HG03025 (cell line): ENCODE measurements at regions not wholly inside any gene's neighbourhood (a gene's known extent, or its start where the extent isn't known, plus 50 kb on each side); places are given as distances from the start of the nearest gene placed in this dataset.

ENCODE experiments used
- ATAC-seq: cut with Tn5 transposase; IDR thresholded peaks from one replicate; pipeline ENCODE4 v1.9.1; 2021; ENCODE audit warnings: mild to moderate bottlenecking, moderate library complexity; ENCODE audit not compliant: unreplicated experiment, low FRiP score

DNA sequence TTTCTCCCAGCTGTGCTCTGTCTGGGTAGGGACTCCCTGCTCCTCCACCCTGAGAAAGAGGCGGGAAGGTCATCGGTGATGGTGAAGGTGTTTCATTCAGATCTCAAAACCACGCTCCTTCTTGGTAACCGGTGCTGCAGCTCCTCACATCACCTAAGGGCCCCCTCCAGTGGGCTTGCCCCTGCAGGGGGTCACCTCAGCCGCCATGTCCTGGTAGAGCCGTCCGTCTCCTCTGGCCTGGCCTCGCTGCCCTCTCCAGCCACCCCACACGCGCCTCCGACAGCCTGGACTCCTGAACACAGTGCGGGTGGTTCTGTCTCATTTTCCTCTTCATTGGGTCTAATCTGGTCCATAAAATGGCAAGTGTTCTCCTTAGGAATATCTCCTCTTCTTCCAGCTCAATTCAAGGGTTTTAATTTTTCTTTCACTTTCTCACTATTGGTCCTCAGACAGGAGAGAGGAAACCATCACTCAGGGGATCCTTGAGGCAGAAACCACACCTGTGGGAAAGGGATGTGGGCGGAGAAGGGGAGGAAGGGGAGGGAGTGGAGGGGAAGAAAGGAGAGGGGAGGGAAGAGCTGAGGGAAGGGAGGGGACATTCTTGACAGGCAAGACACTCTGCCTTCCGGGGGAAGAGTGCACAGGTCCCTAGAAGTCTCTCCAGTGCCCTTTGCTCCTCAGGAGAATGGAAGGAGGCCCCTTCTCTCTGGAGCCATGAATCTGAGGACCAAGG is 1338.4 kb downstream of the TBC1D22A start:
- no peak for ATAC-seq

DNA sequence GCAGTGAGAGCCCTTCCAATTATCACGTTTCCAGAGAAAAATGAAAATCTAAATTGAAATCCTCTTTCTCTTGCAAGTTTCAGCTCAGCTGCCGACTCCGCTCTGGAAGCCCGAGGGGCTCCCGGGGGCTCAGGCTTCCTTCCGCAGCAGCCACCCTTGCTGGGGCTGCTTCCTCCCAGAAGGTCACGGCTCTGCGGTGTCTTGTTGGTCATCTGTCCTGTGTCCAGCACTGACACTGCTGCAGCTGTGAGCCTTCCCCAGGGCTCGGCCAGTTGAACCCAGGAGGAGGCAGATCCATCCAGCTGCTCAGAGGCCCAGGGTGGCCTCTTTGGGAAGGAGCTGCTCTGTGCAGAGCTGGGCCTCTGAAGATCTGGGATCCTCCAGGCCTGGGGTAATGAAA is 1337.2 kb downstream of the TBC1D22A start:
- no peak for ATAC-seq

DNA sequence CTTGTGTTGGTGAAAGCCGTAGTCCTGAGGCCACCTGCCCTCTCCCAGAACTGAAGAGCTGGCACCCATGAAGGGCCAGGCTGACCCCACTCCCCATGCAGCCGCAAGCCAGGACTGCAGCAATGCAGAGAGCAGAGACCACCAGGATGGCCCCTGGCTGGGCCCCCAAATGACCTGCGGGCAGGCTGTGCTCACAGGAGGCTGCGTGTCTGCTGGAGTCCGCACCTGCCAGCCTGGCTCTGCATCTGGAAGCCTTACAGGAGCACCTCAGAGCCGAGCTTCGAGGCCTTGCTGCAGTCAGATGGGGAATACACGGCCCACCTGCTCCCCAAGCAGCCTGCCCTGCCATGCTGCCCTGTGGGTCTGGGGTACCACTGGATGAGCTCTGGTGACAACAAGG is 1336.8 kb downstream of the TBC1D22A start:
- ATAC-seq = no peak

DNA sequence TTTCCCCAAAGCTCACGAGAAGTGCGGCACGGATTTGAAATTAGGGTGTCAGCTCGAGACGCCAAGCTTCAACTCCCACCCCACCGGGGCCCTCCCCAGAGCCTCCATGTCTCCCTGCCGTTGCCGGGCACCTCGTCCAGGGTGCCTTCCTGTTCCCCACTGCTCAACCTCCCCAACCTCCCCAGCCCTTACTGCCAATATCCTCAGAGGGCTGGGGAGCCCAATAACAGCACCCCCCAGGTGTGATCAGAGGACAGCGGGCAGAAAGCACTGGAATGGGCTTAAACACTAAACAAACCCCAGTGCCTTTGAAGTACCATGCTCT is 1336.4 kb downstream of the TBC1D22A start:
- ATAC-seq = no peak

DNA sequence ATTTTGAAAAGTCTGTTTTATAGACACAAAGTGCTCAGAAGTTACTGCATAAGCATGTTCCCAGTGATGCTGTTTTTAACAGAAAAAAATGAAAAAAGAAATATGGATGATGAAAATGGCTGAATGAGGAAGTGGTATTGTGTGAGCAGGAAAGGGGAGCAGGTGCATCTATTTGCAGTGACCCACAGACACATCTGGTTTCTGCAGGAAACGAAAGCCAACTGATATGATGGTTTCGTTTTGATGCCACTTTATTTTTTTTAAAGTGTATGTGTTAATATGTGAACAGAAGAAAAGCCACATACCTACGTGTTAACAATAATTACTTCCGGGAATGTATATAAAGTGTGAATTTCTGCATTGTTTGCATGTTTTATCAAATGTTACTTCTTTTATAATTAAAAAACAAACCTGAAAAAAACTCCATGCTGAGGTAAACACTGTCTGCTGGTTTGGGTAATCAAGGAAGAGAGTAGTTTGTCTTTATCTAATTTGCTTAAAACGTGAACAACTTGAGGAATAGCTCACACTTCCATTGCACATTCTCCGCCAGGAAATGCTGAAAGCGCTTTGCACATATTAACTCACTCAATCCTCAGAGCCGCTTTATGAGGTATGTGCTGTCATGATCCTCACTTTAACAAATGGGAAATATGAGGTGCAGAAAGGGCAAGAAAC is 1335.9 kb downstream of the TBC1D22A start:
- ATAC-seq = no peak

DNA sequence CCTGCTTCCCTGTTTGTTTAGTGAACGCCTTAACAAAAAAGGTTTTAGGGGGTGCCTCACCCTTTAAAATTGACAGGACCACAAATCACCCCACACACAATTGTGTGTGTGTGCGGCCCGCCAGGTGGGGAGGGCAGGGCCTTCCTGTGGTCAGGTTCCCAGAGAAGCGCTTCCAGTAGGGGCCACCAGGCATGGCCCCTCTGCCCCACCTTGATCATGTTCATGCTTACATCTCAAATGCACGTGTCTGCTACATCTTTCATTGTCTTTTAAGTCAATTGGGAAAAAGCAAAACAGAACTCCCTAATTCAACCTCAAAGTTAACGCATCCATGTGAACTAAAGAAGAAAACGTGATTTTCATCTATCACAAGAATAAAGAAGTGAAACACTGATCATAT is 1335.3 kb downstream of the TBC1D22A start:
- ATAC-seq = no peak

DNA sequence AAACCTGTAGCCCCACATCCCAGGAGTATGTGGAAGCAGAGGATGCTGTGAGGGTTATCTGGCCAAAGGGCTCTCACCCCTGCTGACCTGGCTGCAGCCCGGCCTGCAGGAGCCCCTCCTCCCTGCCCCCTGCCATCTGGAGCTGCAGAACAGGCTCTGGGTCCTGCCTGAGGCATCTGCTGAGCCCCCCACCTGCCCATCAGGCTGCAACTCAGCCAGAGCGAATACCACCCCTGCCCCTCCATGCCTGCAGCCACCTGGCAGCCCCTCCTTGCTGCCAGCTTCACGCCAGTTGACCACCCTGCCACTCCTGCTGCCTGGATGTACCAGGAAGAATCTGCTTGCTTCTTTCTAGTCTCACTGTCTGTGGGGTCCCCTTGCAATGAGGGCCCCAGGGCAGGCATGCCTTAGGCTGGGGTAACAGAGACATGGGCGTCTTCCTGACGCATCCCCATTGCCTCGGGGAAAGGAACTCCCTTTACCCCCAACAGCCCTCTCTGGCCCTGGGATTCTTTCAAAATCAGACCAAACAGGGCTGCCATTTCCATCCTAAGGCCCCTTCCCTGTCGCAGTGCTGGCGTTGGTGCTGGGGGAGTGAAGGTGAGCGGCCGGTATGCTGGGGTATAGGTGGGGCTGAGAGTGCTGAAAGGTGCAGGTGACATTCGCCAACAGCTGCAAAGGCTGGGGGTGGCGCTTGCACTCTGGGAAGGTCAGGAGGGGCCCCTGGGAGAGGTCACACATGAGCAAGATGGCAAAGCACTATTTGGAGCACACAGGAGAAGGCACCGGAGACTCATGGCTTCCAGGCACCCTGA is 1334.6 kb downstream of the TBC1D22A start:
- no peak for ATAC-seq

DNA sequence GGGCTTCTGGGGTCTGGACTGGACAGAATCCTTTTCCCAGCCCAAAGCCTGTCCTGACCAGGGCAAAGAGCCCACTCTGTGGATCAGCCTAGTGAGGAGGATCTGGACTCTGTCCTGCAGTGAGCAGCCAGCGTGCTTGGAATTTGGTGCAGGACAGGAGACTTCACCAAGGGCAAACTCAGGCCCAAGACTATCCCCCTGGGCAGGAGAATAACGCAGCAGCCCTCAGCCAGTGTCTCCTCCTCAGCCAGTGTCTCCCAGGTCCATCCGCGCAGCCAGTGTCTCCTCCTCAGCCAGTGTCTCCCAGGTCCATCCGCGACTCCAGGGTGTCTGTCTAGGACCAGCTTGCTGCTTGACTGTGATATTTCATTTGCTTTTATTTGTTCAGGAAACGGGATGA is 1334.0 kb downstream of the TBC1D22A start:
- no peak for ATAC-seq

DNA sequence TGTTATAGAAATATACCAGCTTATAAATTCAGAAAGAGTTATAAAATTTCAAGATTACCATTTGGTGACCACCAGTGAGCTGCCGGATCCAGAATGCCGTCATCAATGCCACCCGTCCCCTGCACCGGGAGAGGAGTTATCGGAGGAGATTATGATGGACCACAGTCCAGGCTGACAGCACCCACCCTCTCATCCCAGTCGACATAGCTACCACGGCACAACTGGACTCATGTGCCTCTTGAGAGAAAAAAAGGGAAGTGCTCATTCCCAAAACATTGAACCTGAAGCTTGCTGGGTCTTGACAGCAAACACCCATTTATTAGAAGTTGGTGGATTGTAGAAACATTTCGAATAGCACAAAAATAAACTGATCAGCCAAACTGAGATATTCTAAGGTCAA is 1331.5 kb downstream of the TBC1D22A start:
- ATAC-seq = no peak

DNA sequence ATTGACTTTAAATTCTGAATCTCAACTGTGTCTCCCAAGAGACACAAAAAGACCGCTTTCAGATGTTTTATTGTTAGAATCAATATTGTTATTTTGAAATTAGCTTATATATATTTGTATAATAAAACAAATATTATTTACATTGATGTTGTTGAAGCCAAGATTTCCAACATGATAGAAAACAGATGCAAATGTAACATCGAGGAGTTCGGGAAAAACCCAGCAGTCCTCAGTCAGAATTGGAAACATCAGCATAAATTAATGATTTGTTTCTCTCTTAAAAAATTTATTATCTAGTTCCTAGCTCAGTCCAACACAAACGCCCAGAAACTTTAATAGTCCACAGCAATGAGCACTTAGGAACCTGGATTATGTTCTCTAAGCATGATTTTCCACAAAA is 1330.4 kb downstream of the TBC1D22A start:
- ATAC-seq = no peak

DNA sequence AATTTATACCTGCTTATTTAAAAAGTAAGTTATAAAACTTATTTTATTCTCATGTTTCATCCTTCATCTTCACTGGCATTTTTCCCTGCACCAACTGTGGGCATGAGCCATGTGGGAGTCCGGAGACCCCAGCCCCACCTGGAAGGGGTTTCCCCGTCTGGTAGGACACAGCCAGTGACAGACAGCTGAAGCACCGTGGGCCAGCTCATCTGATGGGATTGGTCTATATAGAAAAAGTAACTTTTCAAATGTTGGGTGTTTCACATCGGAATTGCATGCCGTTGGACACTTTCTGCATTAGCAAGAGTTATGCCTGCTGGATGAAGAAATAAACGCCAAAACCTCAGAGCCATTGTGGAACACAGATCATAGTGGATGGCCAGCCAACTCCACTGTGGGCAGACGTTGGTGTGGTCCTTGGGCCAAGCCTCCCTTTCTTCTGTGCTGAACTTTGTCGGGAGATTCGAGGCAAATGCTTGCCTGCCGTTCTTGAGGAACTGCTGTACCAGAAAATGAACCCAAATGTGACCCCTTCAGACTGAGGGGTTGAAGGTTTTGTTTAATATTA is 1329.3 kb downstream of the TBC1D22A start:
- ATAC-seq = no peak

DNA sequence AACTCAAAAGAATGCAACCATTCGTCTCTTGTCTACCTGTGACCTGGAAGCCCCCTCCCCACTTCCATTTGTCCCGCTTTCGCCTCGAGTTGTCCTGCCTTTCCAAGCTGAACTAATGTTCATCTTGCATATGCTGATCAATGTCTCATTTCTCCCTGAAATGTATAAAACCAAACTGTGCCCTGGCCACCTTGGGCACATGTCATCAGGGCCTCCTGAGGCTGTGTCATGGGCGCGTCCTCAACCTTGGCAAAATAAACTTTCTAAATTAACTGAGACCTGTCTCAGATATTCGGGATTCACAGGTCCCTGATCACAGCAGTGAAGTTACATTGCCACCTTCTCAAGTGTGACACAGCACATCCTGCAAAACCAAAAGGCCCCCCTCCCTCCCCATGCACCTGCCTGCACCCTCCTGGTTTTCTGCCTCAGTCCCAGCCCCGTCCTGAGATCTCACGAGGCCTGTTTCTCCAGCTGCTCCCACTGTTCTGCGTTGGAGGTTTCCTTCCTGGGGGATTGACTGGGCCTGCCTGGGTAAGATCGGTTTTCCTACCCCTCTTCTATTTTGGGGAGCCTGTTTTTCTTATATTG is 1328.7 kb downstream of the TBC1D22A start:
- ATAC-seq = no peak

DNA sequence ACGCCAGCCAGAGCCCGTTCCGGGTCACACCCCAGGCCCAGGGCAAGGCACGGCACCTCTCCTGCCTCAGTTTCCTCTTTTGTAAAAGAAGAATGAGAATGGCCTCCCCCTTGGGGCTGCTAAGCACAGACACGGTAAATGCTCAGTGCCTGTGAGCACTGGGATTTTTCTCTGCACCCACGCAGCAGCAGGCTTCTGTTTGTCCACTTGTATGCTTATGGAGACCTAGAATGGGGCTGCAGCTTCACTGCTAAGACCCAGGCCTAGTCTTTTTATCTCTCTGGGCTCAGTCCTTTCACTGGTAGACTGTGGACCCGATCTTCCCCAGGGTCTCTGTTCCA is 1327.9 kb downstream of the TBC1D22A start:
- no peak for ATAC-seq

DNA sequence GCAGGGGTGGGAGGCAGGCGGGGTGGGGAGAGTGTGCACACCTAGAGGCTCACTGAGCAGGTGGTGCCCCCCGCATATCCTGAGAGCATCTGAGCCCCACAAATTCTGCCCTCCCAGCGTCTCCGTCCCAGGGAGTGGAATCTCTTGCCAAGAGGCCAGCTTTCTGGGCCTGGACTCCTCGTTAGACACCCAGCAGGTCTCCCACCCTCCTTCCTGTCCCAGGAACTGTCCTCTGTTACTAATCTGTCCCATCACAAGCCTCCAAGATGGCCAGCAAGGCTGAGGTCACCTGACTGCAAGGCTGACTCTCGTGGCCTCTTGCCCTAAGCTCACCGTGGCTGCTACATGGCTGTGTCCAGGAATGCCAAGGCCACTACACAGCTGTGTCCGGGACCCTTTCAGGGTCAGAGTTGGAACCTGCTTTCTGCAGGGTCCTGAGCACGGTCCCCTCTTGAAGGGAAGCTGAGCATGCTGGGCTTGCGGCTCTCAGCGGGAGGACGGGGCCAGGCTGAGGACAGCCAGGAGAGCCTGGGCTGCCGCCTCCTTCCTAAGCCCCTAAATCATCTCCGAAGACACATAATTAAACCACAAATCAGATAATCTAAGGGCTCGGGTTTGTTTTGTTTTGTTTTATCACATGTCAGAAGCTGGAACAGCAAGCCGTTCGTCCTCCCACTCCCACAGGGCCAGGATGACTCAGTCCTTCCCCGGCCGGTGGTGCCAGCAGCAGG is 1327.3 kb downstream of the TBC1D22A start:
- no peak for ATAC-seq

DNA sequence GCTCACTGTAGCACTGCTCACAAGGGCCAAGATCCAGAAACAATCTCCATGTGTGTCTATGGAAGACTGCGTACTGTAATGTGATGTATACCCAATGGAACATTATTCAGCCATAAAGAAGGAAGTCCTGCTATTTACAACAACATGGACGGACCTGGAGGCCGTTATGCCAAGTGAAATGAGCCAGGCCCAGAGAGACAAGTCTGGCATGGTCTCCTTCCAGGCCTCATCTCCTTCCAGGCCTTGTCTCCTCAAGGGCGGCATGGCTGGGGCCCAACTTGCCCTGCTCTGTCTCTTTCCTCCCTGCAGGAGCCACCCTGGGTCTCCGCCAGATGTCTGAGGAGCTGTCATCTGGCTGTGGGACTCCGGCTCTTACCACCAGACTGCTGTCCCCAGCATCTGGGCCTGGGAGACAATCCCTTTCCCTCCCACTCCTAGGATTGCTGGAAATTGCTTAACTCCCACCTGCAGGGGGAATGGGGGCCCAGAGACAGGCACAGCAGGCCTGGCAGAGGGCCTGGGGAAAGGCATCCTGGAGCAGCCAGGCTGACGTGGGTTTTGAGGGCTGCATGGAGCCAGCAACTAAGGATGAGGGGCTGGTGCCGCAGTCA is 1326.6 kb downstream of the TBC1D22A start:
- ATAC-seq = no peak

DNA sequence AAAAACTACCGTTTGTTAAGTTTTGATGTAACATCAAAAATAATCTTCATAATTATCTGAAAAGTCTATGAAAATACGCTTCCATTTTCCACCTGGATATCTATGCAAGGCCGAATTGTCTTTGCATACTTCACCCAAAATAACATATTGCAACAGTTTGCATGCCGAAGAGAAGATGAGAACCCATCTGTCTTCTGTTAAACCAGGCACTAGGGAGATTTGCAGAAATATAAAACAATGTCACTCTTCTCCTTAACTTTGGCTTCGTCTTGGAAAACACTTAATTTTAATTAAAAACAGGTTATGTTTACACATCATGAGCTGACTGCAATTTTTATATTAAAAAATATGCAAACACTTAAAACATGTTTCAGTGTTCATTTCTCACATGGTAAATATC is 1325.8 kb downstream of the TBC1D22A start:
- ATAC-seq = no peak

DNA sequence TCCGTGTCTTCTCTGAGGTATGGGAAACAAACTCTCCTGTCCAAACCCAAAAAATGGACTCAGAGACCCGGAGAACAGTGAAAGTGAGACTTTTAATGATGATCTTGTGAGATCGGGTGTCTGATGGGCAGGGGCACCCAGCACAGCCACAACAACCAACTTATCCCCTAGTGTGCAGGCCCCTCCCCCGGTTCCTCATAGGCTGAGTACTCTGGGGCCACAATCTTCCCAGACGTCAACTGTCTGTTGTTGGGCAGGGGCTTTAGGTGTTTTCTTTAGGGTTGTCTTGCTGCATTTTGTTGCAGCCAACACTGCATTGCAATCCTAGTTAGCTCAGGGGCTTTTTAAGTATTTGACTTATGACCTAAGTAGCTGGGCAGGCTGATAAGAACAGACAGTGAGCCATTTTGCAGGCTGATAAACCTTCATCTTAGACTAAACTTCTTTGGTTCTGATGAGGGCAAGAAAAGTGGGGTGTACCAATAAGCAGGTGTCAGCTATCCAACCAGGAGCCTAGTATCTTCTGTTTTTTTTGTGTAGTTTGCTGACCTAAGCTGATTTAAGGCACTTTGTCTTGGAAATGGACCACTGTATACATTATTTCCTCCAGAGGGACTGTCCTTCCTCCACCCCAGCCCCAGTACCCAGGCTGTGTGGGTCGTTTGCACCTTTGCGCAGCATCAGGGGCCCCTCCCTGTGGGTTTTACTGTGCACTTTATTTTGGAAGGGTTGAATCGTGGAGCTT is 1323.6 kb downstream of the TBC1D22A start:
- ATAC-seq = no peak

DNA sequence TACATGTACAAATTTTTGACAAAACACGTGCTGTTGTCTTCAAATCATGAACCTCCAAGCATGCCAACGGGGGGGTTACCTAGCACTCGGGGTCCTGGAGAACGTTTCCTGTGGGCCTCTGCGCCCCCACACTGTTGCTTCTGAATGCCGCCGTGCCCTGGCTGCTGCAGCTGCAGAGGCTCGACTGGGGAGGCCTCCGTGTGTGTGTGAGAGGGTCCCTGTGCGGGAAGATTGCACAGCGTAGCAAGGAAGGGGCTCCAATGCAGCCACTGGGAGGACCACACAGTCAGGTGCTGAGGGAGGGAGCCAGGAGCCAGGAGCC is 1322.2 kb downstream of the TBC1D22A start:
- no peak for ATAC-seq

DNA sequence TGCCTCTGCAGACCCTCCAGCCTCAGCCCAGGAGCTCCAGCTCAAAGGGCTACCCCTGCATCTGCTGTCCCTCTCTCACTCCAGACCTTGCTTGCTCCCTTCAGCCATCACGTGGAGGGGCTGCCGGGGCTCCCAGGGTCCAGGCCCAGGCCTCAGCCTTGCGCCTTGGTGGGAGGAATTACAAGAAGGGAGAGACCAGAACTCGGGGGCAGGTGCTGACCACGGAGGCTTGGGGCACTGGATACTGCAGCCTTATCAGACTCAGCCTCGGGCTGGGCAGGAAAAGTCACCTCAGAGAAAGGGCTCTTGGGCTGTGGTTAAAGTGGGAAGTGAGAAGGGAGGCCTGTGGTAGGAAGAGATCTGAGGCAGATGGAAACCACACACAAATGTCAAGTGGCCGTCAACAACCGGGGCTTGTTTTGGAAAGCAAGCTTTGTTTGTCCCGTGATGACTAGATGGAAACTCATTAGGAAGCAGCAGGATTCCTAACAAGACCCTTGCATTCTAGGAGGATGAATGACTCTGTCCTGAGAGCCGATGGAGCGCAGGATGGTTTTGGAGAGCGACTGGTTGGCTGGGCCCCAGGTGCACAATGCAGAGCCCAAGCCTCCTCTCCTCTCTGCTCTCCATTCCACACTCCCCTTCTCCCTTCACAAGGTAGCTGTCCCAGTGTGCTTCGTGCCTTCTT is 1321.7 kb downstream of the TBC1D22A start:
- no peak for ATAC-seq
